ENCODE measurements at regions not wholly inside any gene's neighbourhood (a gene's known extent, or its start where the extent isn't known, plus 50 kb on each side); places are given as distances from the start of the nearest gene placed in this dataset.

DNA sequence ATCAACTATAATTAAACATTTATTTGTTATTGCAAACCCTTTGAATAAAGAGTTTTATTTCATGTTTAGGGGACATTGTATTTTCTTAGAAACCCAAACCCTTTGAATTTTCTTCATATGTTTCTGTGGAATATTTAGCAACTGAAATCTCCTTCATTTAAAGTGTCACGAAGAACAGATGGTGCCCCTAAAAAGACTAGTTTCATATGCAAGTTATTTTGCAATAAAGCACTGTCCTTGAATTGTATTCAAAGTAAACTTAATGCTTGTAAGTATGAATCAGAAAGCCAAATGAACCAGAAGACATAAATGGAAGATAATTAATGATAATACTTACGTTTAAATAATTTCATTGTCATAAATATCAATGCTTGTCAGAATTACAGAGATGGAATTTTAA, 151.9 kb upstream of the CWC22 start:
- TF ChIP-seq, protein P1, sequence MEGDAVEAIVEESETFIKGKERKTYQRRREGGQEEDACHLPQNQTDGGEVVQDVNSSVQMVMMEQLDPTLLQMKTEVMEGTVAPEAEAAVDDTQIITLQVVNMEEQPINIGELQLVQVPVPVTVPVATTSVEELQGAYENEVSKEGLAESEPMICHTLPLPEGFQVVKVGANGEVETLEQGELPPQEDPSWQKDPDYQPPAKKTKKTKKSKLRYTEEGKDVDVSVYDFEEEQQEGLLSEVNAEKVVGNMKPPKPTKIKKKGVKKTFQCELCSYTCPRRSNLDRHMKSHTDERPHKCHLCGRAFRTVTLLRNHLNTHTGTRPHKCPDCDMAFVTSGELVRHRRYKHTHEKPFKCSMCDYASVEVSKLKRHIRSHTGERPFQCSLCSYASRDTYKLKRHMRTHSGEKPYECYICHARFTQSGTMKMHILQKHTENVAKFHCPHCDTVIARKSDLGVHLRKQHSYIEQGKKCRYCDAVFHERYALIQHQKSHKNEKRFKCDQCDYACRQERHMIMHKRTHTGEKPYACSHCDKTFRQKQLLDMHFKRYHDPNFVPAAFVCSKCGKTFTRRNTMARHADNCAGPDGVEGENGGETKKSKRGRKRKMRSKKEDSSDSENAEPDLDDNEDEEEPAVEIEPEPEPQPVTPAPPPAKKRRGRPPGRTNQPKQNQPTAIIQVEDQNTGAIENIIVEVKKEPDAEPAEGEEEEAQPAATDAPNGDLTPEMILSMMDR (conservative IDR thresholded peaks at IDR 0.05 in 1 of 2, IDR thresholded peaks at IDR 0.05 in 1 of 2; ENCODE audit: extremely low read depth in 1 of 2, insufficient read depth in 1 of 2, low read depth in 1 of 2, low read length in 2 of 2), result no peak
- no peak for TF ChIP-seq EZH2 (IDR thresholded peaks at IDR 0.05; ENCODE audit: borderline replicate concordance, low read length)

All from mammary epithelial cell (primary cell).